Chondrocyte (in vitro differentiated cells): ENCODE measurements at regions not wholly inside any gene's neighbourhood (a gene's known extent, or its start where the extent isn't known, plus 50 kb on each side); places are given as distances from the start of the nearest gene placed in this dataset.

Experiments
- DNase-seq: peaks from one replicate; pipeline ENCODE4 v3.0.0; 2021; ENCODE audit warnings: mixed read lengths, low spot score
- H3K27ac Mint-ChIP-seq: one replicate; pipeline ENCODE4 v1.8.0; 2021; ENCODE audit warnings: mild to moderate bottlenecking, moderate library complexity, mixed read lengths; ENCODE audit not compliant: unreplicated experiment
- H3K27me3 Mint-ChIP-seq: 2 replicates; pipeline ENCODE4 v1.8.0; 2021; ENCODE audit warnings: low read depth, mixed read lengths
- H3K36me3 Mint-ChIP-seq: 2 replicates; pipeline ENCODE4 v1.8.0; 2021; ENCODE audit warnings: low read depth, mixed read lengths
- H3K4me1 Mint-ChIP-seq: 2 replicates; pipeline ENCODE4 v1.8.0; 2021; ENCODE audit warnings: low read depth, mild to moderate bottlenecking, mixed read lengths
- H3K4me3 Mint-ChIP-seq: one replicate; pipeline ENCODE4 v1.8.0; 2021; ENCODE audit warnings: mild to moderate bottlenecking, moderate library complexity, mixed read lengths; ENCODE audit not compliant: unreplicated experiment
- H3K9me3 Mint-ChIP-seq: 2 replicates; pipeline ENCODE4 v1.8.0; 2021; ENCODE audit warnings: low read depth, mixed read lengths
- CTCF ChIP-seq: fragments of 200-600 bp; sonication (generic); IDR thresholded peaks from 2 replicates; pipeline ENCODE4 v1.5.0; 2021; ENCODE audit warnings: antibody characterized with exemption, mild to moderate bottlenecking, moderate library complexity

- Mint-ChIP-seq H3K4me3 (no peak overlapping the region), H3K9me3 (peaks cover 5% of the 10 kb centered on the region), H3K4me1 (no peaks in the 10 kb centered on the region), H3K27me3 (no peaks in the 10 kb centered on the region), H3K27ac (no peak overlapping the region), H3K36me3 (no peaks in the 10 kb centered on the region)
- no peak for DNase-seq
- TF ChIP-seq CTCF, result no peak
Observed at GRCh38 chr7:145633513-145633912, 483.1 kb upstream of the CNTNAP2 start.

DNA sequence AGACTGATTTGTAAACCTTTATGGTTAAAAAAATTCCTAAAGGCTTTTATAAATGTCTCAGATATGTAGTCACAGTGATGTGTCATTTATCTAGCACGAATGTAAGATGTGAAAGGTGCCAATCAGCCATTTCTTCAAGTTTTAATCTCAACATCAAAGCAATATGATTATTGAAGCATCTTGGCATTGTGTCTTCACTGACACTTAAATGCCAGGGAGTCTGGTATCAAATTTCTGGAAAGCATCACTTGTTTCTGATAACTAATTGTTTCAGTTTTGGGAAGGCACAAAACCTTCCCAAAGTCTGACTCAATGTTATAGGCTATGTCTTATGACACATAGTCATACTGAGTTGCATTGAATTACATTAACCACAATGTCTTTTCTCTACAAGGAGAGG, 492.0 kb upstream of the CNTNAP2 start:
- no peaks in the 10 kb centered on the region for H3K4me1 Mint-ChIP-seq
- no peak overlapping the region for H3K4me3 Mint-ChIP-seq
- DNase-seq, result no peak
- TF ChIP-seq CTCF, result no peak
- peaks cover 3% of the 10 kb centered on the region for H3K9me3 Mint-ChIP-seq
- H3K36me3 Mint-ChIP-seq, result no peaks in the 10 kb centered on the region
- no peaks in the 10 kb centered on the region for H3K27me3 Mint-ChIP-seq
- H3K27ac Mint-ChIP-seq, result no peak overlapping the region

DNA sequence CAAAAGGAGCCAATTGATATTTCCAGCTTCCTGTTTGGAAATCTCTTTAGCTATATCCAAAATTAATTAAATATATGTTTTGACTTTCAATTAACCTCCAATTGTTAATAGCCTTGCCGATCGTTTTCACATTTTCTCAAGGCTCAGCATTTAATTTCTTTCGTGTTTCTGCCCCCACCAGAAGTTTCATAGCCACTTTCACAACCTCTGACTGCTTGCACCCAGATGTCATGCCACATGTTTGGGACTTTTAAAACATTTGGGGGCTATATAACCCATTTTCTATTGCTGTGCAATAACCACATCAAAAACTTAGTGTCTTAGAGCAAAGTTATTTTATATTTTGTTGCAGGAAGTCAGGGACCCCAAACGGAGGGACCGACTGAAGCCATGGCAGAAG, 510.6 kb upstream of the CNTNAP2 start:
- Mint-ChIP-seq H3K36me3 (no peaks in the 10 kb centered on the region), H3K9me3 (peaks cover 31% of the 10 kb centered on the region), H3K4me1 (no peaks in the 10 kb centered on the region), H3K27ac (no peak overlapping the region), H3K27me3 (no peaks in the 10 kb centered on the region), H3K4me3 (no peak overlapping the region)
- DNase-seq, result no peak
- TF ChIP-seq CTCF, result no peak

- no peak for DNase-seq
- H3K9me3 Mint-ChIP-seq, result peaks cover 17% of the 10 kb centered on the region
- no peak for TF ChIP-seq CTCF
- H3K27ac Mint-ChIP-seq, result no peak overlapping the region
- H3K36me3 Mint-ChIP-seq, result no peaks in the 10 kb centered on the region
- H3K4me3 Mint-ChIP-seq, result no peak overlapping the region
- no peaks in the 10 kb centered on the region for H3K27me3 Mint-ChIP-seq
- H3K4me1 Mint-ChIP-seq, result no peaks in the 10 kb centered on the region
Observed at GRCh38 chr7:145599376-145599775, 517.2 kb upstream of the CNTNAP2 start.

DNA sequence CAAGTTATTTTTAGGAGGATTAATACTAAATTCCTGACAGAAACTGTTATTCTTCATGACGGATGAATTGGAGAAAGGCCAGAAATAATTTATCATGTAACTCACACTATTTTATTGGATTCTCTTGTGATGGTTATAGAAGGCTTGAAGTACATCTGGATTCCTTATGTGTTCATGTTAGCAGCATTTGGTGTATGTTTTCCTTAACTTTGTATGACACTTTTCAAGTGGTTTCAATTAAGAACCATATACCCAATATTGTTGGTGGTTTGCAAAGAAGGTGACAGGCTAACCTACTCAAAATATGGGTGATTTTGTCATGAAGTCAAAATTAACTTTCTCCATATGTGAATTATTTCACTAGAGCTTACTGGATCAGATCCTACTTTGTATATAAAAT, 532.2 kb upstream of the CNTNAP2 start:
- no peaks in the 10 kb centered on the region for H3K27me3 Mint-ChIP-seq
- TF ChIP-seq CTCF, result no peak
- H3K4me1 Mint-ChIP-seq, result no peaks in the 10 kb centered on the region
- H3K4me3 Mint-ChIP-seq, result no peak overlapping the region
- no peak for DNase-seq
- H3K36me3 Mint-ChIP-seq, result no peaks in the 10 kb centered on the region
- H3K27ac Mint-ChIP-seq, result no peak overlapping the region
- H3K9me3 Mint-ChIP-seq, result peaks cover 18% of the 10 kb centered on the region
